ENCODE measurements at regions not wholly inside any gene's neighbourhood (a gene's known extent, or its start where the extent isn't known, plus 50 kb on each side); places are given as distances from the start of the nearest gene placed in this dataset.

GRCh38 chr3:195007766-195008165, 263.2 kb downstream of the XXYLT1 start:
- DNase-seq (ENCODE audit: low spot score): no peak
- no peaks in the 10 kb centered on the region for H3K27me3 ChIP-seq (replicated peaks; ENCODE audit: insufficient read depth, low read depth, low read length, poor library complexity)
- no peaks in the 10 kb centered on the region for H3K9me3 ChIP-seq (ENCODE audit: low read depth, low read length, poor library complexity, severe bottlenecking)
- intact Hi-C loops (cut with micrococcal nuclease; ENCODE audit: unreplicated experiment): no loop called here
- POLR2A ChIA-PET (ENCODE audit: low non-redundant PET): no interaction called here
- no peaks in the 10 kb centered on the region for H3K36me3 ChIP-seq (ENCODE audit: insufficient read depth, low read length, poor library complexity, severe bottlenecking)
- BruUV-seq (replicated peaks): no TSS peak
- H3K27ac ChIP-seq (ENCODE audit: low read depth, low read length, poor library complexity, severe bottlenecking): no peak overlapping the region
- CTCF ChIA-PET: no interaction called here
- H3K4me1 ChIP-seq (ENCODE audit: insufficient read depth, low read length, poor library complexity, severe bottlenecking): peaks cover 31% of the 10 kb centered on the region
- TF ChIP-seq CTCF (conservative IDR thresholded peaks at IDR 0.05; ENCODE audit: low read depth, low read length) (no peak), EZH2 (IDR thresholded peaks at IDR 0.05; ENCODE audit: borderline replicate concordance, low read depth, low read length, poor library complexity, severe bottlenecking) (no peak)
- H3K4me3 ChIP-seq (ENCODE audit: low read depth, low read length, poor library complexity, severe bottlenecking): no peak overlapping the region

- H3K4me3 ChIP-seq (ENCODE audit: low read depth, low read length, poor library complexity, severe bottlenecking): no peak overlapping the region
- no peaks in the 10 kb centered on the region for H3K9me3 ChIP-seq (ENCODE audit: low read depth, low read length, poor library complexity, severe bottlenecking)
- TF ChIP-seq EZH2 (IDR thresholded peaks at IDR 0.05; ENCODE audit: borderline replicate concordance, low read depth, low read length, poor library complexity, severe bottlenecking) (no peak), CTCF (conservative IDR thresholded peaks at IDR 0.05; ENCODE audit: low read depth, low read length) (no peak)
- no peak overlapping the region for H3K27ac ChIP-seq (ENCODE audit: low read depth, low read length, poor library complexity, severe bottlenecking)
- BruUV-seq (replicated peaks): no TSS peak
- ChIA-PET POLR2A (ENCODE audit: low non-redundant PET) (no interaction called here), CTCF (no interaction called here)
- intact Hi-C loops (cut with micrococcal nuclease; ENCODE audit: unreplicated experiment): no loop called here
- peaks cover 20% of the 10 kb centered on the region for H3K4me1 ChIP-seq (ENCODE audit: insufficient read depth, low read length, poor library complexity, severe bottlenecking)
- no peaks in the 10 kb centered on the region for H3K36me3 ChIP-seq (ENCODE audit: insufficient read depth, low read length, poor library complexity, severe bottlenecking)
- no peak for DNase-seq (ENCODE audit: low spot score)
- H3K27me3 ChIP-seq (replicated peaks; ENCODE audit: insufficient read depth, low read depth, low read length, poor library complexity): no peaks in the 10 kb centered on the region
Observed at GRCh38 chr3:195008816-195009215, 262.1 kb downstream of the XXYLT1 start.

- H3K4me3 ChIP-seq (ENCODE audit: low read depth, low read length, poor library complexity, severe bottlenecking): no peak overlapping the region
- CTCF ChIA-PET: no interaction called here
Observed at GRCh38 chr3:195009616-195010015, 261.3 kb downstream of the XXYLT1 start.

More at GRCh38 chr3:195009616-195010015, 261.3 kb downstream of the XXYLT1 start:
- intact Hi-C loops (cut with micrococcal nuclease; ENCODE audit: unreplicated experiment): no loop called here
- Histone ChIP-seq H3K27me3 (replicated peaks; ENCODE audit: insufficient read depth, low read depth, low read length, poor library complexity) (no peaks in the 10 kb centered on the region), H3K4me1 (ENCODE audit: insufficient read depth, low read length, poor library complexity, severe bottlenecking) (peaks cover 15% of the 10 kb centered on the region), H3K27ac (ENCODE audit: low read depth, low read length, poor library complexity, severe bottlenecking) (no peak overlapping the region), H3K36me3 (ENCODE audit: insufficient read depth, low read length, poor library complexity, severe bottlenecking) (no peaks in the 10 kb centered on the region), H3K9me3 (ENCODE audit: low read depth, low read length, poor library complexity, severe bottlenecking) (no peaks in the 10 kb centered on the region)
- TF ChIP-seq EZH2 (IDR thresholded peaks at IDR 0.05; ENCODE audit: borderline replicate concordance, low read depth, low read length, poor library complexity, severe bottlenecking) (no peak), CTCF (conservative IDR thresholded peaks at IDR 0.05; ENCODE audit: low read depth, low read length) (no peak)
- no peak for DNase-seq (ENCODE audit: low spot score)
- BruUV-seq (replicated peaks): no TSS peak
- POLR2A ChIA-PET (ENCODE audit: low non-redundant PET): no interaction called here
